Fibroblast of mammary gland (primary cell): ENCODE measurements at regions not wholly inside any gene's neighbourhood (a gene's known extent, or its start where the extent isn't known, plus 50 kb on each side); places are given as distances from the start of the nearest gene placed in this dataset.

ENCODE experiments used
- DNase-seq: peaks from one replicate; pipeline ENCODE4 v3.0.0-alpha.2; 2010; ENCODE audit warnings: low read depth
- H3K4me3 ChIP-seq: 2 replicates; pipeline ENCODE4 v1.5.1; 2011; ENCODE audit warnings: low read depth, mild to moderate bottlenecking, low read length, moderate library complexity; ENCODE audit not compliant: control insufficient read depth
- TF ChIP-seq, protein P1 (sequence below): conservative IDR thresholded peaks from 2 replicates; pipeline ENCODE4 v1.5.1; 2011; ENCODE audit warnings: low read depth, low read length, inconsistent platforms; ENCODE audit not compliant: control insufficient read depth, insufficient read depth

GRCh38 chr20:24148372-24148771 is 159.8 kb upstream of the GGTLC1 start:
- no peak for DNase-seq
- TF ChIP-seq, protein P1, sequence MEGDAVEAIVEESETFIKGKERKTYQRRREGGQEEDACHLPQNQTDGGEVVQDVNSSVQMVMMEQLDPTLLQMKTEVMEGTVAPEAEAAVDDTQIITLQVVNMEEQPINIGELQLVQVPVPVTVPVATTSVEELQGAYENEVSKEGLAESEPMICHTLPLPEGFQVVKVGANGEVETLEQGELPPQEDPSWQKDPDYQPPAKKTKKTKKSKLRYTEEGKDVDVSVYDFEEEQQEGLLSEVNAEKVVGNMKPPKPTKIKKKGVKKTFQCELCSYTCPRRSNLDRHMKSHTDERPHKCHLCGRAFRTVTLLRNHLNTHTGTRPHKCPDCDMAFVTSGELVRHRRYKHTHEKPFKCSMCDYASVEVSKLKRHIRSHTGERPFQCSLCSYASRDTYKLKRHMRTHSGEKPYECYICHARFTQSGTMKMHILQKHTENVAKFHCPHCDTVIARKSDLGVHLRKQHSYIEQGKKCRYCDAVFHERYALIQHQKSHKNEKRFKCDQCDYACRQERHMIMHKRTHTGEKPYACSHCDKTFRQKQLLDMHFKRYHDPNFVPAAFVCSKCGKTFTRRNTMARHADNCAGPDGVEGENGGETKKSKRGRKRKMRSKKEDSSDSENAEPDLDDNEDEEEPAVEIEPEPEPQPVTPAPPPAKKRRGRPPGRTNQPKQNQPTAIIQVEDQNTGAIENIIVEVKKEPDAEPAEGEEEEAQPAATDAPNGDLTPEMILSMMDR = no peak
- no peak overlapping the region for H3K4me3 ChIP-seq

- TF ChIP-seq, protein P1 = no peak
Measured at GRCh38 chr20:24147961-24148360, 159.4 kb upstream of the GGTLC1 start.

GRCh38 chr20:24147479-24147878 is 158.9 kb upstream of the GGTLC1 start:
- no peak overlapping the region for H3K4me3 ChIP-seq
- no peak for DNase-seq
- TF ChIP-seq, protein P1 = no peak

More at GRCh38 chr20:24147961-24148360, 159.4 kb upstream of the GGTLC1 start:
- H3K4me3 ChIP-seq = no peak overlapping the region
- no peak for DNase-seq

GRCh38 chr20:24146231-24146634 is 157.7 kb upstream of the GGTLC1 start:
- H3K4me3 ChIP-seq = no peak overlapping the region
- TF ChIP-seq, protein P1 = no peak
- DNase-seq = no peak

DNA sequence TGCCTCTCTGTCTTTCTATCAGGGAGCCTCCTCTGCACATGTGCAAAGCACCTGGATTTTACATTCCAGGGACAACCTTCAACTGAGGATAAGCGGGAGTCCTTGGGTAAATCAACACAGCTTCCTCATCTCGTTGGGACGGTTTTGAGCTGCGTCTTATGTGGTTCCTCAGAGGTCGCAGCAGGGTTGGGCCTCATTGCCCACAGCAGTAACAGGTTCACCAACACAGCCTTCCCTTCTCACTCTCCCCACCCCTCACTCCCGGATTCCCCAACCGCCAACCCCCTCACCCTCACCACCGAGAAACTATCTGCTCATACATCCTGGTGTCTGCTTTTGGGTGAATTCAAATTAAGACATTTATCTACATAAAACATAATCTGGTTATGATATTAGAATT is 155.8 kb upstream of the GGTLC1 start:
- no peak for DNase-seq
- TF ChIP-seq, protein P1 = no peak
- H3K4me3 ChIP-seq = no peak overlapping the region

- TF ChIP-seq, protein P1 = no peak
- DNase-seq = no peak
- no peak overlapping the region for H3K4me3 ChIP-seq
Measured at GRCh38 chr20:24141111-24141510, 152.5 kb upstream of the GGTLC1 start.

DNA sequence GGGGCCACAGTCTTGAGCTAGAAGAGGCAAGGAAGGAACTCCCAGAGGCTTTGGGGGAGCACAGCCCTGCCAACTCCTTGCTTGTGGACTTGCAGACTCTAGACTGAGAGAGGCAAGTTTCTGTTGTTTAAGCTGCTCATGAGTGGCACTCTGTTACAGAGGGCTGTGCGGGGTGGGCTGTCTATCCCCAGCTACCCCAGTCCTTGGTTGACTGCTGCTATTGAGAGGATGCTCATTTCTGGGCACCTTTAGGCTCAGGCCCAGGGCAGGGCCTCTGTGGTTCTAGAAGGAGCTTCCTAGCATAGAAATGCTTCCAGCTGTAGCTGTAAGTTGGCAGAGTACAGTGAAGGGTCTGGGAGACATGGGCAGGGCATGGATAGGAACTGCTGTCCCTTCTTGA is 151.3 kb upstream of the GGTLC1 start:
- no peak for DNase-seq
- no peak overlapping the region for H3K4me3 ChIP-seq
- TF ChIP-seq, protein P1 = no peak
